B cell (primary cell): ENCODE measurements at regions not wholly inside any gene's neighbourhood (a gene's known extent, or its start where the extent isn't known, plus 50 kb on each side); places are given as distances from the start of the nearest gene placed in this dataset.

Experiments
- ATAC-seq: fragments of 200-7000 bp; cut with Tn5 transposase; one replicate; pipeline ENCODE4 v1.10.0; 2021; ENCODE audit warnings: low read depth, mild to moderate bottlenecking, moderate number of reproducible peaks, moderate library complexity
- CTCF ChIA-PET: fragments of 350-600 bp; sonication (Branson Sonifier 250); formaldehyde crosslinking; loops from one replicate; lab custom pipeline; 2021; ENCODE audit warnings: antibody characterized with exemption, inconsistent platforms; lab: Charles Lee
- POLR2A ChIA-PET: fragments of 350-600 bp; sonication (Branson Sonifier 250); formaldehyde crosslinking; loops from one replicate; lab custom pipeline; 2021; ENCODE audit warnings: antibody characterized with exemption; lab: Charles Lee
- DNase-seq: peaks from one replicate; pipeline ENCODE4 v3.0.0; 2013
- H2AFZ ChIP-seq: 2 replicates; pipeline ENCODE4 v1.6.1; 2012; ENCODE audit warnings: mild to moderate bottlenecking, low read depth, low read length; ENCODE audit not compliant: insufficient read depth, poor library complexity, severe bottlenecking
- H3K27ac ChIP-seq, 2 donors: 1 replicate in 1 of 2; 2 replicates in 1 of 2; pipeline ENCODE4 v1.5.1; 2012 to 2013; ENCODE audit warnings: low read length in 2 of 2, mild to moderate bottlenecking in 2 of 2, moderate library complexity in 1 of 2
- H3K27me3 ChIP-seq, 4 experiments: fragments of 200-600 bp in 1 of 4; sonication (generic) in 1 of 4; replicated peaks in 1 of 4; 1 replicate in 2 of 4; 2 replicates in 2 of 4; pipeline versions ENCODE4 v1.6.1 to v1.7.0; 2013 to 2016; ENCODE audit warnings: low read length in 3 of 4, mild to moderate bottlenecking in 2 of 4, mixed read lengths in 1 of 4, moderate library complexity in 1 of 4; ENCODE audit not compliant: insufficient read depth in 4 of 4, control insufficient read depth in 3 of 4; ENCODE audit errors: control extremely low read depth in 1 of 4
- H3K36me3 ChIP-seq, 2 experiments: replicated peaks in 1 of 2; 1 replicate in 1 of 2; 2 replicates in 1 of 2; pipeline versions ENCODE4 v1.6.1 to v1.7.1; 2013; ENCODE audit warnings: low read length in 1 of 2; ENCODE audit not compliant: insufficient read depth in 2 of 2, control insufficient read depth in 1 of 2; ENCODE audit errors: control extremely low read depth in 1 of 2, extremely low read depth in 1 of 2
- H3K4me1 ChIP-seq, 2 donors: fragments of 200-600 bp in 1 of 2; sonication (generic) in 1 of 2; 1 replicate in 1 of 2; 2 replicates in 1 of 2; pipeline versions ENCODE4 v1.5.1 to v1.6.1; 2013 to 2017; ENCODE audit warnings: low read length in 2 of 2; ENCODE audit not compliant: control insufficient read depth in 2 of 2, insufficient read depth in 2 of 2
- H3K4me2 ChIP-seq: replicated peaks from 2 replicates; pipeline ENCODE3; 2012; ENCODE audit warnings: mild to moderate bottlenecking, low read depth, low read length; ENCODE audit not compliant: poor library complexity, severe bottlenecking
- H3K4me3 ChIP-seq, 5 experiments: fragments of 200-600 bp in 1 of 5; sonication (generic) in 1 of 5; 1 replicate in 3 of 5; 2 replicates in 2 of 5; pipeline versions ENCODE4 v1.5.1 to v1.7.0; 2011 to 2016; ENCODE audit warnings: low read length in 4 of 5, mild to moderate bottlenecking in 4 of 5, low read depth in 2 of 5, control low read depth in 1 of 5, moderate library complexity in 1 of 5; ENCODE audit not compliant: insufficient read depth in 1 of 5; ENCODE audit errors: control extremely low read depth in 1 of 5, extremely low read depth in 1 of 5
- H3K79me2 ChIP-seq: fragments of 200-600 bp; sonication (generic); one replicate; pipeline ENCODE4 v1.6.0; 2016; ENCODE audit warnings: low read length; ENCODE audit not compliant: control insufficient read depth, insufficient read depth
- H3K9ac ChIP-seq: fragments of 200-600 bp; sonication (generic); 2 replicates; pipeline ENCODE4 v1.6.1; 2017; ENCODE audit warnings: mild to moderate bottlenecking, low read length, moderate library complexity
- H3K9me3 ChIP-seq, 3 donors: one replicate each; pipeline versions ENCODE4 v1.6.1 to v1.7.1; 2013; ENCODE audit warnings: low read length in 2 of 3; ENCODE audit not compliant: control insufficient read depth in 2 of 3, insufficient read depth in 1 of 3; ENCODE audit errors: control extremely low read depth in 1 of 3
- H4K20me1 ChIP-seq: 2 replicates; pipeline ENCODE4 v1.6.0; 2012; ENCODE audit warnings: mild to moderate bottlenecking, low read length; ENCODE audit not compliant: insufficient read depth, control insufficient read depth, poor library complexity, severe bottlenecking
- H3K27ac Mint-ChIP-seq: one replicate; pipeline ENCODE4 v1.8.0; 2021; ENCODE audit warnings: mixed read lengths
- H3K27me3 Mint-ChIP-seq: one replicate; pipeline ENCODE4 v1.8.0; 2021; ENCODE audit warnings: mixed read lengths
- H3K4me1 Mint-ChIP-seq: one replicate; pipeline ENCODE4 v1.8.0; 2021; ENCODE audit warnings: mixed read lengths
- H3K4me3 Mint-ChIP-seq: one replicate; pipeline ENCODE4 v1.8.0; 2021; ENCODE audit warnings: mixed read lengths
- H3K9me3 Mint-ChIP-seq: one replicate; pipeline ENCODE4 v1.8.0; 2022; ENCODE audit warnings: mixed read lengths; ENCODE audit not compliant: insufficient read depth
- CTCF ChIP-seq: fragments of 200-600 bp; IDR thresholded peaks from one replicate; pipeline ENCODE4 v1.8.0; 2022; ENCODE audit warnings: antibody characterized with exemption, mild to moderate bottlenecking
- EZH2 ChIP-seq: IDR thresholded peaks from 2 replicates; pipeline ENCODE4 v1.6.1; 2012; ENCODE audit warnings: borderline replicate concordance, low read depth, mild to moderate bottlenecking, moderate library complexity, low read length; ENCODE audit not compliant: insufficient read depth, poor library complexity, severe bottlenecking
- WGBS: methylation state at CpG from one replicate; pipeline ENCODE4 v1.1.5; 2013; ENCODE audit warnings: missing lambda C conversion rate; ENCODE audit not compliant: insufficient coverage; 5-methylcytosine and 5-hydroxymethylcytosine counted together
- intact Hi-C: fragments of 100-400 bp; cut with micrococcal nuclease; formaldehyde crosslinking; loops from one replicate; pipeline ENCODE4 v1.10.0; 2022

GRCh38 chr4:182143822-182144625, 99.2 kb upstream of the TENM3 start:
- H3K4me3 ChIP-seq = peak overlapping the region in 1 of 5 experiments; percentile 3
- ChIA-PET POLR2A (no interaction called here), CTCF (no interaction called here)
- H3K27ac ChIP-seq = no peak overlapping the region
- intact Hi-C loops = no loop called here
- no peak overlapping the region for H3K9ac ChIP-seq
- TF ChIP-seq EZH2 (no peak), CTCF (no peak)
- Mint-ChIP-seq H3K27ac (no peak overlapping the region), H3K9me3 (no peaks in the 10 kb centered on the region), H3K4me3 (peak overlapping the region; percentile 64), H3K27me3 (peaks cover 62% of the 10 kb centered on the region), H3K4me1 (peaks cover 16% of the 10 kb centered on the region)
- H3K4me2 ChIP-seq = peak overlapping the region; percentile 58
- peaks cover 0 to 5% of the 10 kb centered on the region in 2 donors for H3K4me1 ChIP-seq
- H3K36me3 ChIP-seq = no peaks in the 10 kb centered on the region
- DNase-seq (no peak), ATAC-seq (no peak)
- peaks cover 0 to 53% (median 12%) of the 10 kb centered on the region in 4 experiments for H3K27me3 ChIP-seq
- H2AFZ ChIP-seq = peak overlapping the region; percentile 28
- H3K9me3 ChIP-seq = peaks cover 0 to 24% (median 0%) of the 10 kb centered on the region in 3 donors
- H3K79me2 ChIP-seq = no peaks in the 10 kb centered on the region
- 2% methylated on average over 49 of the region's 79 CpGs for WGBS
- H4K20me1 ChIP-seq = no peaks in the 10 kb centered on the region

GRCh38 chr4:182144626-182145333, 98.4 kb upstream of the TENM3 start:
- WGBS = 2% methylated on average over 92 of the region's 93 CpGs
- no peak for DNase-seq
- TF ChIP-seq EZH2 (no peak), CTCF (no peak)
- Histone ChIP-seq H2AFZ (peak overlapping the region; percentile 0), H3K27ac (no peak overlapping the region), H3K27me3 (peaks cover 0 to 50% (median 12%) of the 10 kb centered on the region in 4 experiments), H3K4me1 (peaks cover 0 to 5% of the 10 kb centered on the region in 2 donors), H3K79me2 (no peaks in the 10 kb centered on the region), H3K9me3 (peaks cover 0 to 24% (median 0%) of the 10 kb centered on the region in 3 donors), H3K36me3 (no peaks in the 10 kb centered on the region), H3K4me3 (no peak overlapping the region), H3K9ac (no peak overlapping the region), H3K4me2 (peak overlapping the region; percentile 58), H4K20me1 (no peaks in the 10 kb centered on the region)
- no peak overlapping the region for H3K27ac Mint-ChIP-seq
- CTCF ChIA-PET = no interaction called here
- intact Hi-C loops = no loop called here
- peaks cover 60% of the 10 kb centered on the region for H3K27me3 Mint-ChIP-seq
- POLR2A ChIA-PET = no interaction called here
- H3K4me1 Mint-ChIP-seq = peaks cover 13% of the 10 kb centered on the region
- no peak for ATAC-seq
- H3K4me3 Mint-ChIP-seq = peak overlapping the region; percentile 72
- no peaks in the 10 kb centered on the region for H3K9me3 Mint-ChIP-seq
